GM23248 (cell line): ENCODE measurements at regions not wholly inside any gene's neighbourhood (a gene's known extent, or its start where the extent isn't known, plus 50 kb on each side); places are given as distances from the start of the nearest gene placed in this dataset.

Experiments
- EZH2 ChIP-seq: fragments of 200-600 bp; sonication (generic); IDR thresholded peaks from 2 replicates; pipeline ENCODE4 v1.6.1; 2018; ENCODE audit warnings: antibody characterized with exemption, mild to moderate bottlenecking; ENCODE audit not compliant: insufficient read depth, poor library complexity, severe bottlenecking
- EZH2phosphoT487 ChIP-seq: fragments of 200-600 bp; sonication (generic); IDR thresholded peaks from 2 replicates; pipeline ENCODE4 v1.6.1; 2018; ENCODE audit warnings: antibody characterized with exemption, moderate library complexity, mild to moderate bottlenecking, low read depth; ENCODE audit not compliant: insufficient read depth

GRCh38 chr1:181208967-181209366 lies 120.5 kb downstream of the IER5 start:
- no peak for TF ChIP-seq EZH2phosphoT487
- TF ChIP-seq EZH2: no peak
